Glutamatergic neuron (in vitro differentiated cells): ENCODE measurements at regions not wholly inside any gene's neighbourhood (a gene's known extent, or its start where the extent isn't known, plus 50 kb on each side); places are given as distances from the start of the nearest gene placed in this dataset.
"Not testable (repeated sequence)": the region's sequence is repeated elsewhere in the genome, so short reads cannot be mapped to it uniquely, and the experiment has no call there.

ENCODE experiments used
- DNase-seq: peaks from one replicate; pipeline ENCODE4 v3.0.0; 2022
- H3K27ac Mint-ChIP-seq: one replicate; pipeline ENCODE4 v1.8.0; 2020; ENCODE audit warnings: mild to moderate bottlenecking, mixed read lengths, inconsistent platforms; ENCODE audit not compliant: unreplicated experiment
- H3K27me3 Mint-ChIP-seq: one replicate; pipeline ENCODE4 v1.8.0; 2020; ENCODE audit warnings: mild to moderate bottlenecking, moderate library complexity, mixed read lengths, inconsistent platforms; ENCODE audit not compliant: unreplicated experiment
- H3K36me3 Mint-ChIP-seq: one replicate; pipeline ENCODE4 v1.8.0; 2020; ENCODE audit warnings: mild to moderate bottlenecking, mixed read lengths, inconsistent platforms; ENCODE audit not compliant: unreplicated experiment
- H3K4me1 Mint-ChIP-seq: one replicate; pipeline ENCODE4 v1.8.0; 2020; ENCODE audit warnings: mild to moderate bottlenecking, low read depth, mixed read lengths, inconsistent platforms; ENCODE audit not compliant: unreplicated experiment
- H3K4me3 Mint-ChIP-seq: one replicate; pipeline ENCODE4 v1.8.0; 2020; ENCODE audit warnings: mild to moderate bottlenecking, mixed read lengths, inconsistent platforms; ENCODE audit not compliant: unreplicated experiment
- H3K9me3 Mint-ChIP-seq: one replicate; pipeline ENCODE4 v1.8.0; 2020; ENCODE audit warnings: mild to moderate bottlenecking, moderate library complexity, mixed read lengths, inconsistent platforms; ENCODE audit not compliant: unreplicated experiment
- CTCF ChIP-seq: fragments of 200-600 bp; sonication (generic); IDR thresholded peaks from one replicate; pipeline ENCODE4 v1.5.0; 2021; ENCODE audit not compliant: partially characterized antibody, unreplicated experiment

GRCh38 chr18:37836071-37836970 lies 270.7 kb upstream of the CELF4 start:
- no peaks in the 10 kb centered on the region for H3K27me3 Mint-ChIP-seq
- H3K4me3 Mint-ChIP-seq: no peak overlapping the region
- H3K4me1 Mint-ChIP-seq: no peaks in the 10 kb centered on the region
- H3K27ac Mint-ChIP-seq: no peak overlapping the region
- no peak for DNase-seq
- H3K9me3 Mint-ChIP-seq: peaks cover 1% of the 10 kb centered on the region
- TF ChIP-seq CTCF: no peak
- H3K36me3 Mint-ChIP-seq: peaks cover 6% of the 10 kb centered on the region

DNA sequence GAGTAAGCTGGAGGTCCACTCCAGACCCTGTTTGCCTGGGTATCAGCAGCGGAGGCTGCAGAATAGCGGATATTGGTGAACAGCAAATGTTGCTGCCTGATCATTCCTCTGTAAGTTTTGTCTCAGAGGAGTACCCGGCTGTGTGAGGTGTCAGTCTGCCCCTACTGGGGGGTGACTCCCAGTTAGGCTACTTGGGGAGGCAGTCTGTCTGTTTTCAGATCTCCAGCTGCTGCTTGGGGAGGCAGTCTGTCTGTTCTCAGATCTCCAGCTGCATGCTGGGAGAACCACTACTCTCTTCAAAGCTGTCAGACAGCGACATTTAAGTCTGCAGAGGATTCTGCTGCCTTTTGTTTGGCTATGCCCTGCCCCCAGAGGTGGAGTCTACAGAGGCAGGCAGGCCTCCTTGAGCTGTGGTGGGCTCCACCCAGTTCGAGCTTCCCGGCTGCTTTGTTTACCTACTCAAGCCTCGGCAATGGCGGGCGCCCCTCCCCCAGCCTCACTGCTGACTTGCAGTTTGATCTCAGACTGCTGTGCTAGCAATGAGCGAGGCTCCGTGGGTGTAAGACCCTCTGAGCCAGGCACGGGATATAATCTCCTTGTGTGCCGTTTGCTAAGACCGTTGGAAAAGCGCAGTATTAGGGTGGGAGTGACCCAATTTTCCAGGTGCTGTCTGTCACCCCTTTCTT lies 266.6 kb upstream of the CELF4 start:
- H3K4me3 Mint-ChIP-seq, DNase-seq: not testable (repeated sequence)

GRCh38 chr18:37812961-37813360 lies 247.4 kb upstream of the CELF4 start:
- no peak overlapping the region for H3K4me3 Mint-ChIP-seq

More for the DNA sequence above, 266.6 kb upstream of the CELF4 start:
- H3K27ac Mint-ChIP-seq, H3K36me3 Mint-ChIP-seq, H3K9me3 Mint-ChIP-seq, H3K4me1 Mint-ChIP-seq, H3K27me3 Mint-ChIP-seq: not testable (repeated sequence)

DNA sequence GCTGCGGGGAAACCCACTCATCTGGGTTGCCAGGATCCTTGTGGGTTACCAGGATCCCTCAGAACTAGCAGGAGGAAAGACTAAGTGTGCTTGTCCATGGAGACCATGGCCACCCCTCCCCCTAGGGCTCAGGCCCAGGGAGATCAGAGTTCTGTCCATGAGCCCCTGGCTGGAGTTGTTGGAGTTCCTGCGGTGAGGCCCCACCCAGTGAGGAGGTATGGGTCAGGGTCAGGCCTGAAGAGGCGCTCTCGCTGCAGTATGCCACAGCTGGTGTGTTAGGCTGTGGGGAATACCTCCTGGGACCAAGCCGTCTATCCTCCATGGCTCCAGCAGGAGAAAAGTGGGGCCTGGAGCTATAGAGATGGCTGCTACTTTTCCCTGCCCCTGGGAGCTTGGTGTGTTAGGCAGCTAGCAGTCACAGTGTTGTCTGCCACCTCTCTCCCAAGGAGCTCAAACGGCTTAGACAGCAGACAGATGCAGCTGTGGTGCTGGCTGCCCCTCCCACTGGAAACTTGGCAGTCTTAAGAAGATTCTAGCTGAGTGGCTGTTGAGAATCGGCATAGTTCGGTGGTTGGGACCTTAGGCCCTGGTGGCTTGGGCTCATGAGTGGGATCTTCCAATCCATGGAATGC lies 240.3 kb upstream of the CELF4 start:
- no peak overlapping the region for H3K4me3 Mint-ChIP-seq
- H3K27me3 Mint-ChIP-seq: no peaks in the 10 kb centered on the region
- peaks cover 5% of the 10 kb centered on the region for H3K9me3 Mint-ChIP-seq
- H3K27ac Mint-ChIP-seq: no peak overlapping the region
- TF ChIP-seq CTCF: no peak
- H3K36me3 Mint-ChIP-seq: peaks cover 10% of the 10 kb centered on the region
- no peak for DNase-seq
- no peaks in the 10 kb centered on the region for H3K4me1 Mint-ChIP-seq

More at GRCh38 chr18:37812961-37813360, 247.4 kb upstream of the CELF4 start:
- Mint-ChIP-seq H3K4me1 (no peaks in the 10 kb centered on the region), H3K9me3 (peaks cover 4% of the 10 kb centered on the region), H3K27ac (no peak overlapping the region), H3K27me3 (no peaks in the 10 kb centered on the region), H3K36me3 (peaks cover 10% of the 10 kb centered on the region)
- DNase-seq: no peak
- TF ChIP-seq CTCF: no peak

DNA sequence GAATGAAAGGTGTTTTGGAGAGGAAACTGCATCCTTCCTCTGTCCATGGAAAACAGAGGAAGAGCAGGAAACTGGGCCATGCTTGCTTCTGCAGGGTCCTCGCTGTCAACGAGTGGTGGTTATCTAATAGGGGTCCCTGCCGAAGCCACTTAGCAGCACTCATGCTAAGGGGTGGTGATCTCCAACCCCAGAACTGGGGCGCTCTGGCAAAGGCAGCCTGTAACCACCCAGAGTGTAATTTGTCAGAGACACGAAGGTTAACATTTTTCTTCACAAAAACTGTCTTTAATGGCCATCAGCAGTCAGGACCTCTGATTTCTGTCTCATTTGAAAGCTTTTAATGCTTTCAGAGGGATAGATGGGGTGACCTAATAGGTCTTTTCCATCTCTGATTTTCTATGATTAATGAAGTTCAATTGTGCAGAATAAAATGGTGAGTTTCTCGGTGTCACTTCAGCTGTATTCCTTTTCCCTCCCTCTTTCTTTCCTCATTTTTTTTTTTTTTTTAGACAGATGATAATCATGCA lies 231.3 kb upstream of the CELF4 start:
- no peaks in the 10 kb centered on the region for H3K36me3 Mint-ChIP-seq
- no peak for DNase-seq
- no peaks in the 10 kb centered on the region for H3K27me3 Mint-ChIP-seq
- no peak overlapping the region for H3K4me3 Mint-ChIP-seq
- TF ChIP-seq CTCF: no peak
- H3K27ac Mint-ChIP-seq: no peak overlapping the region
- no peaks in the 10 kb centered on the region for H3K4me1 Mint-ChIP-seq
- no peaks in the 10 kb centered on the region for H3K9me3 Mint-ChIP-seq
